GM18858 (cell line): ENCODE measurements at regions not wholly inside any gene's neighbourhood (a gene's known extent, or its start where the extent isn't known, plus 50 kb on each side); places are given as distances from the start of the nearest gene placed in this dataset.
"Not testable (repeated sequence)": the region's sequence is repeated elsewhere in the genome, so short reads cannot be mapped to it uniquely, and the experiment has no call there.

Source experiments
- ATAC-seq: cut with Tn5 transposase; IDR thresholded peaks from one replicate; pipeline ENCODE4 v1.9.1; 2021; ENCODE audit not compliant: unreplicated experiment

- ATAC-seq: not testable (repeated sequence)
Measured at GRCh38 chrX:35221391-35221790, 278.8 kb downstream of the FAM47B start.

DNA sequence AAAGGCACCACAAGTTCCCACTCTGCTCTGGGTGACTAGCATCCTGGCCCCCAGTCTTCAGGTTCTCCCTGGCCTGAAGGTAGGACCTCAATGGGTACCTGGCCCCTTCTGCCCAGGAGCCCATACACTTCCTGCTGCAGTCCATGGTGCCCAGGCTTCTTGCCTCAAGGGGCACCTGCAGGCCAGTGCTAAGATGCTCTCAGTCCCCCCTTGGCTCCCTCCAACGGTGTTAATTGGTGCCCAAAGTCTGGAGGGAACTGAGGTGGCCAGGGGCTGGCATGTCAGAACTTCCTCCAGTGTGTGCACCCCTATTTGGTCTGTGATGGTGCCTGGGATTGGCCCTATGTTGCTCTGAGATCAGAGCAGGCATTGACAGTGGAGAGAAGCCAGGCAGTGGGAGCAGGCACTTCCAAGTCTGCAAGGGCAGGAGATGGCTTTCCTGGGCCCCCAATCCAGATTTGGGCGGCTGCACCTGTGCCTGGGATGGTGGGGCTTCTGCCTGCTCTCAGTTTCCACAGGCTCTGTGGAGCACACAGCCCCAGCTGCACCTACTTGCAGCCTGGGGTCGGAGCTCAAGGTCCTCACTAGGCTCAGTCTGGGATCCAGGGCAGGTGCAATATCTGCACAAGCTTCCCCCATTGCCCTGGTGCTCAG is 301.6 kb downstream of the FAM47B start:
- ATAC-seq: no peak

GRCh38 chrX:35244796-35245508 is 302.4 kb downstream of the FAM47B start:
- no peak for ATAC-seq

DNA sequence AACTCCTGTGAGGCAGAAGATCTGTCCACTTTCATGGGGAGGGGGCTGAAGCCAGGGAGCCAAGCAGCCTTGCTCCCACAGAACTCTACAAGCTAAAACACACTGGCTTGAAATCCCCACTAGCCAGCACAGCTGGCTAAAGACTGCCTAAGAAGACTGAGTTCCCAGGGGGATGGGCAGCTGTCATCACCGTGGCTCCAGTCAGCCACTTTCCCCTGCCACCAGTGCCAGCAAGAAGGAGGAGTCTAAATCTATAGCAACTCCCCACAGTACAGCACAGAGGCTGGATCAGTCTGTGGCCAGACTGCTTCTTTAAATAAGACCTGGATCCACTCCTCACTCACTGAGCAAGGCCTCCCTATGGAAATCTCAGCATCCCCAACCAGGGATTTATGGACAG is 308.6 kb downstream of the FAM47B start:
- no peak for ATAC-seq

DNA sequence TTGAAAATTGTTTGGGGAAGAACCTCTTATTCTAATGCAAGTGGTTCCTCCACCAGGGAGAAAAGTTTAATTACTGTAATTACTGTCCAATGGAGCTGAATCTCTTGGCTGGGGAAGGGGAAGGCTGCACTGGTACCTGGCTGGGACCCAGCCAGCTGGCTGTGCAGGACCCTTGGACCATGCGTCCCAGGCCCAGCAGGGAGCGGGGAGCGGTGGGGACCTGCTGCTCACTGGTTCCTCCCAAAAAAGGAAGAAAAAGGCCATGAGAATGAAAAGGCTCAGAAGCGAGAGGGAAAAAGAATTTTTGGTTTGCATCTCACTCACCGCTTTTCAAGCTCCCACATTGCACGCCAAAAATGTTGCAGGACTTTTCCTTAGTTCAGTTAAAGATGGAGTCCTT is 333.5 kb downstream of the FAM47B start:
- ATAC-seq: no peak

DNA sequence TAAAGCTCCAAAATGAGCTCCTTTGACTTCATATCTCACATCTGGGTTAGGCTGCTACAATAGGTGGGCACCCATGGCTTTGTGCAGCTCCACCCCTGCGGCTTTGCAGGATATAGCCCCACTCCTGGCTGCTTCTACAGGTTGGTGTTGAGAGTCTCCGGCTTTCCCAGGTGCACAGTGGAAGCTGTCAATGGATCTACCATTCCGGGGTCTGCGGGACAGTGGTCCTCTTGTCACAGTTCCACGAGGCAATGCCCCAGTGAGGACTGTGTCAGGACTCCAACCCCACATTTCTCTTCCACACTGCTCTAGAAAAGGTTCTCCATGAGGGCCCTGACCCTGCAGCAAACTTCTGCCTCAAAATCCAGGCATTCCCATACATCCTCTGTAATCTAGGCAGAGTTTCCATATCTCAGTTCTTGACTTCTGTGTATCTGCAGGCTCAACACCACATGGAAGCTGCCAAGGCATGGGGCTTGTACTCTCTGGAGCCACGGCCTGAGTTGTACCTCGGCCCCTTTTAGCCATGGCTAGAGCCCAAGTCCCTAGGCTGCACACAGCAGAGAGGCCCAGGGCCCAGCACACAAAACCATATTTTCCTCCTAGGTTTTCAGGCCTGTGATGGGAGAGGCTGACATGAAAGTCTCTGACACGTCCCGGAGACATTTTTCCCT is 342.8 kb downstream of the FAM47B start:
- no peak for ATAC-seq

GRCh38 chrX:35288657-35289056 is 346.1 kb downstream of the FAM47B start:
- ATAC-seq: no peak

GRCh38 chrX:35289952-35290351 is 347.4 kb downstream of the FAM47B start:
- no peak for ATAC-seq

GRCh38 chrX:35291013-35291412 is 348.4 kb downstream of the FAM47B start:
- no peak for ATAC-seq

DNA sequence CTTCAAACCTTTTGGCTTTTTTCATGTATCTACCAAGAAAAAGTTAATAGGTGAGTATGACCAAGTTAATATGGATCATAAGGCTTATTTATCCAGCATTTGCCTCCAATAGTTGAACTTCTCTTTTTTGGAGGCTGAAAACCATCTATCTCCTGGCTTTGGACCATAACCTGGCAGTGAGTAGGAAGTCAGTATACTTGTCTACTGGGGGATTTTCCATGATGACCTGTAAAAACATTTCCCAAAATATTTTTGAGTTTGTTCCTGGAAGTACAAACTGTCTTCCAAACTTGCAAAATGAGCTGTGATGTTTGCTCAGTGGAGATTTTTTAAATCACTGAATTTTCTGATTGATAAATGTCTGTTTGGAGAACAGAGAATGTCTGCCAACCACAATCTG is 349.9 kb downstream of the FAM47B start:
- ATAC-seq: no peak

GRCh38 chrX:35305037-35305436 is 362.4 kb downstream of the FAM47B start:
- ATAC-seq: not testable (repeated sequence)

- ATAC-seq: no peak
Measured at GRCh38 chrX:35339796-35340195, 397.2 kb downstream of the FAM47B start.

GRCh38 chrX:35340465-35340864 is 397.9 kb downstream of the FAM47B start:
- ATAC-seq: no peak

- ATAC-seq: no peak
Measured at GRCh38 chrX:35351212-35351611, 408.6 kb downstream of the FAM47B start.

DNA sequence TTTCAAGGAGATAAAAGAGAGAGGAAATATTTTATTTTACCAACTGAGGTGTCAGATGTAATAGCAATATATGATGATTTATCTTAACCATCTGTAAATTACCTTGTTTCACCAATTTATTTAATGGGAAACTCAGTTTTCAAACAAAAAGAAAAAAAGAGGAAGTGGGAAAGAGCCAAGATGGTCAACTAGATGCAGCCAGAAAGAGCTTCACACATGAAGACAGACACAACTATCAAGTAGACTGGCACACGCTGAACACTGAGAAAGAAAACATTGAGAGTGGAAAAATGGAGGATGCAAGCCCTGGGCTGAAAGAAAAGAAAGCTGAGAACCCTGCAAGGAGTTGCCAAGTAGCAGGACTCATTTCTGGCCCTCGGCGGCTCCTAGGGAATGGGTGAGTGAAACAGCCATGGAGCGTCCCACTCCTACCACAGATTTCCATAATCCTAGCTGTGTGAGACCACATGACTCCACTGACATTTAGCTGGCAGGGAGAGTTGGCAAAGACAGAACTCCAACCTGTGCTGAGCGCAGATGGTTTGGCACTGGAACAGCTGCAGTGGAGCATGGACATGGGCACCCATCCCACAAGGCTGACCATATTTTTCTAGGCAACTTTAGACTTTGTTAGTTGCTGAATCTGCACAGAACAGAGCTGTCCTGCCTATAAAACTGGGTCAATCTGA is 409.3 kb downstream of the FAM47B start:
- no peak for ATAC-seq

DNA sequence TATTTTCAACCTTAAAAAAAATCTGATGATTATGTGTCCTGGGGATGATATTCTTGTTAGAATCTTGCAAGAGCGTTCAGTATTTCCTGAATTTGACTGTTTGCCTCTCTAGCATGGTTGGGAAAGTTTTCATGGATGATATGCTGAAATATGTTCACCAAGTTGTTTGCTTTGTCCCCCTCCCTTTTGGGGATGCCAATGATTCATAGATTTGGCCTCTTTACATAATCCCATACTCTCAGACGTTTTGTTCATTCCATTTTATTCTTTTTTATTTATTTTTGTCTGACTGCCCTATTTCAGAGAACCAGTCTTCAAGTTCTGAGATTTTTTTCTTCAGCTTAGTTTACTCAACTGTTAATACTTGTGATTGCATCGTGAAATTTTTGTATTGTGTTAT is 415.1 kb downstream of the FAM47B start:
- no peak for ATAC-seq

- ATAC-seq: no peak
Measured at GRCh38 chrX:35362866-35363265, 420.3 kb downstream of the FAM47B start.

- no peak for ATAC-seq
Measured at GRCh38 chrX:35374116-35374515, 424.0 kb upstream of the MAGEB16 start.

DNA sequence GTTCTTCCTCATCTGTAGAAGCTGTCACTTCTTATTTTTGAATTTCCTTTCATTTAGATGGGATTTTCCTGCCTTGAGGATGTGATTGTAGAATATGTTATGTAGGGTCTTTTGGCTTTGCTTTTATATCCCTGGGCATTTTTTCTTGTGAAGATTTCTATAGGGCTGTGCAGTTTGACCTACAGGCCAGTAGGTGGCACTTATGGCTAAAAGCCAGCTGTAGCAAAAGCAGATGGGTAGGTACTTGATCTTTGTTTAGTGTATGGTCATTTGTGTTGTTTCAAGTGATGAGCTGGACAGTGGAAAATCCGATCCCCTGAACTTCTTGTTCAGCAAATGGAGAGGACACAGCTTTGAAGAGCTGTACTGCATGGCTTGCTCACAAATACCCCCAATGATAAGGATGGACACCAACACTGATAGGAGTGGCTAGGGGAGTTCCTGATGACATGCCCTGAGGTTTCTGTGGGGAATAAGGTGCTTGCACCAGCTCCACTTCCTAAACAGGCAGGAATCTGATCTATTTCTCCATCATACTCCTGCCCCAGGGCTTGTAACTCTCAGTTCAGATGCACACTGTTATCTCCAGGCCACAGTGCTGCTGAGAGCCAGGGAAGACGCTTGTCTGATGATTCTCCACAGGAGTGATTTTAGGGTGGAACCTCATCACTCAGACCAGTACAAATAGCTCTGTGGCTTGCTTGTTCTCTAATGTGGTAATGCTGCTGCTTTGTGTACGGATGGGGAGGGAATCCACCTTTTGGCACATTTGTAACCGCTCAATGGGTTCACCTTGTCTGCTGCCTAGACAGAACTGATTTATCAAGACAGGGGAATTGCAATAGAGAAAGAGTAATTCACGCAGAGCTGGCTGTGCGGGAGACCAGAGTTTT is 417.1 kb upstream of the MAGEB16 start:
- peak; percentile 76 for ATAC-seq

DNA sequence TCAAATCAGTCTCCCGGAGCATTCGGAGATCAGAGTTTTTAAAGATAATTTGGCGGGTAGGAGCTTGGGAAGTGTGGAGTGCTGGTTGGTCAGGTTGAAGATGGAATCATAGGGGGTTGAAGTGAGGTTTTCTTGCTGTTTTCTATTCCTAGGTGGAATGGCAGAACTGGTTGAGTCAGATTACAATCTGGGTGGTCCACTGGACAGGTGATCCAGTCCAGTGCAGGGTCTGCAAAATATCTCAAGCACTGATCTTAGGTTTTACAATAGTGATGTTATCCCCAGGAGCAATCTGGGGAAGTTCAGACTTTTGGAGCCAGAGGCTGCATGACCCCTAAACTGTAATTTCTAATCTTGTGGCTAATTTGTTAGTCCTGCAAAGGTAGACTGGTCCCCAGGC is 416.4 kb upstream of the MAGEB16 start:
- ATAC-seq: not testable (repeated sequence)

DNA sequence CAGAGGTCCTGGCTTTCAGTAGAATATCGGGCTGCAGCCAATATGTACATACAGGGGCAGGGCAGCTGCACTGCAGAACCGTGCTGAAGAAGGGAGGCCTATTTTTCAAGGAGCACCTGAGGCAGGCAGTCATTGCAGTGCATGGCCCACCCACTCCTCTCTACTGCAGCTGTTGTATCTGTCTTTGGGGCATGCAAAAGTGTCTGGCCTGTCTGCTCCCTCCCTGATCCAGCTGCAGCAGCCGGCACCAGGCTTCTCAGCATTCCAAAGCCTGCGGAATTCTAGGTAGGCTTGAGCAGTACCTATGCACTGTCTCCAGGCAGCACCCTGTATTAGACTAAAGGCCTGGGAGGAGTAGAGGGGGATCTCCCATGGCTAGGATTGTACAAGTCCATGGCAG is 415.2 kb upstream of the MAGEB16 start:
- ATAC-seq: no peak
